ENCODE measurements at regions not wholly inside any gene's neighbourhood (a gene's known extent, or its start where the extent isn't known, plus 50 kb on each side); places are given as distances from the start of the nearest gene placed in this dataset.

DNA sequence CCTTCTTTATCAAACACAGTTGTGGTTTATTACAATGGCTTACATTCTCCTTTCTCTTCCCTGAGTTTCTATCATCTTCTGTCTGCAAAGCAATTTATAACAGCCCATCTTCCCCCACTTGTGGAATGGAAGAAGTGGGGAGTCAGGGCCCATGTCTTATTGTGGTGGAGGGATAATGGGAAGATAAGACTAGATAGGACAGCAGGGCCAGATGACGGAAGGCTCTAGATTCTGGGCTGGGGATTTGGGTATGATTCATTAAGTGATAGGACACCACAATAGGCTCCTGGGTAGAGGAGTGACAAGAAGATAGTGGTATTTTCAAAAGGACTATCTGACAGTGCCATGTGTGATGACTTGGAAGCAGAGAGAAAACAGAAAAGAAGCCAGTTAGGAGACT lies 450.6 kb downstream of the TTLL7 start:
- no peak overlapping the region for H3K27ac ChIP-seq (ENCODE audit: low read length)
- H3K9ac ChIP-seq (ENCODE audit: low read length in 2 of 2) = no peak overlapping the region
- H3K4me1 ChIP-seq (ENCODE audit: control insufficient read depth, insufficient read depth, low read length) = no peaks in the 10 kb centered on the region
- H3K36me3 ChIP-seq (ENCODE audit: control insufficient read depth in 2 of 2, insufficient read depth in 2 of 2, low read length in 2 of 2) = no peaks in the 10 kb centered on the region
- no peaks in the 10 kb centered on the region for H3K27me3 ChIP-seq (ENCODE audit: control insufficient read depth in 1 of 2, insufficient read depth in 2 of 2, low read length in 2 of 2)
- no peak overlapping the region for H3K4me3 ChIP-seq (ENCODE audit: low read length in 2 of 2)
- peaks cover 0 to 5% of the 10 kb centered on the region in 2 donors for H3K9me3 ChIP-seq (ENCODE audit: control insufficient read depth in 2 of 2, low read length in 2 of 2)

DNA sequence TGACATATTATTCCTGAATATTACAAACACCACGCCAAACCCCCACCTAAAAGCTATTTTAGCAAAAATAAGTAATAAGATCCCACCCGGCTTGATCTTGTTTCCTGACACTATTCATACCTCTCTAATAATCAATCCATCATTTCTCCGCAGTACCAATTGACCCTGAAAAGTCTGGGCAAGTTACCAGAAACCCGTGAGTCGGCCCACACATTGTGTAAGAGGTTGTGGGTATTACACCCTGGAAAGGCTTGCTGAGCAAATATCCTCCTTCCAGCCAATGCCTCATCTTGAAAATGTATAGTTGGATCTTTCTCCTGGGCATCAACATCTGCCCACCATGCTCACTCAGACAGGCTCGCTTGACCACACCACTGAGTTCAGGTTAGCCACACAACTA lies 451.0 kb downstream of the TTLL7 start:
- H3K4me1 ChIP-seq (ENCODE audit: control insufficient read depth, insufficient read depth, low read length) = no peaks in the 10 kb centered on the region
- H3K9me3 ChIP-seq (ENCODE audit: control insufficient read depth in 2 of 2, low read length in 2 of 2) = peaks cover 0 to 5% of the 10 kb centered on the region in 2 donors
- H3K27ac ChIP-seq (ENCODE audit: low read length) = no peak overlapping the region
- H3K36me3 ChIP-seq (ENCODE audit: control insufficient read depth in 2 of 2, insufficient read depth in 2 of 2, low read length in 2 of 2) = no peaks in the 10 kb centered on the region
- no peak overlapping the region for H3K4me3 ChIP-seq (ENCODE audit: low read length in 2 of 2)
- H3K9ac ChIP-seq (ENCODE audit: low read length in 2 of 2) = no peak overlapping the region
- no peaks in the 10 kb centered on the region for H3K27me3 ChIP-seq (ENCODE audit: control insufficient read depth in 1 of 2, insufficient read depth in 2 of 2, low read length in 2 of 2)

DNA sequence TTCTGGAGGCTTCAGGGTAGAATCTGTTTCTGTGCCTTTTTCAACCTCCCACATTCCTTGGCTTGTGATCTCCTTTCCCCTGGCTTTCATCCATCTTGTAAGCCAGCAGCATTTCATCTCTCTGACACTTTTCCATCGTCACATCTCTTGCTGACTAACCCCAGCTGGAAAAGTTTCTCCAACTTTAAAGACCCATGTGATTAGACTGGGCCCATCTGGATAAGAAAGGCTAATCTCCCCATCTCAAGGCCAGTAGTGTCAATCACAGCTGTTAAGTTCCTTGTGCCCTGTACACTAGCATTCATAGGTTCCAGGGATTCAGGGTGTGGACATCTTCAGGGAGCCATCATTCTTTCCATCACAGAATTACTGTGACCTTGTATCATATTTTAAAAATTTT lies 452.1 kb downstream of the TTLL7 start:
- Histone ChIP-seq H3K4me3 (ENCODE audit: low read length in 2 of 2) (peak overlapping the region in 1 of 2 donors; percentile 7), H3K9ac (ENCODE audit: low read length in 2 of 2) (no peak overlapping the region), H3K27me3 (ENCODE audit: control insufficient read depth in 1 of 2, insufficient read depth in 2 of 2, low read length in 2 of 2) (no peaks in the 10 kb centered on the region), H3K4me1 (ENCODE audit: control insufficient read depth, insufficient read depth, low read length) (no peaks in the 10 kb centered on the region), H3K9me3 (ENCODE audit: control insufficient read depth in 2 of 2, low read length in 2 of 2) (peaks cover 0 to 5% of the 10 kb centered on the region in 2 donors), H3K27ac (ENCODE audit: low read length) (no peak overlapping the region), H3K36me3 (ENCODE audit: control insufficient read depth in 2 of 2, insufficient read depth in 2 of 2, low read length in 2 of 2) (no peaks in the 10 kb centered on the region)

DNA sequence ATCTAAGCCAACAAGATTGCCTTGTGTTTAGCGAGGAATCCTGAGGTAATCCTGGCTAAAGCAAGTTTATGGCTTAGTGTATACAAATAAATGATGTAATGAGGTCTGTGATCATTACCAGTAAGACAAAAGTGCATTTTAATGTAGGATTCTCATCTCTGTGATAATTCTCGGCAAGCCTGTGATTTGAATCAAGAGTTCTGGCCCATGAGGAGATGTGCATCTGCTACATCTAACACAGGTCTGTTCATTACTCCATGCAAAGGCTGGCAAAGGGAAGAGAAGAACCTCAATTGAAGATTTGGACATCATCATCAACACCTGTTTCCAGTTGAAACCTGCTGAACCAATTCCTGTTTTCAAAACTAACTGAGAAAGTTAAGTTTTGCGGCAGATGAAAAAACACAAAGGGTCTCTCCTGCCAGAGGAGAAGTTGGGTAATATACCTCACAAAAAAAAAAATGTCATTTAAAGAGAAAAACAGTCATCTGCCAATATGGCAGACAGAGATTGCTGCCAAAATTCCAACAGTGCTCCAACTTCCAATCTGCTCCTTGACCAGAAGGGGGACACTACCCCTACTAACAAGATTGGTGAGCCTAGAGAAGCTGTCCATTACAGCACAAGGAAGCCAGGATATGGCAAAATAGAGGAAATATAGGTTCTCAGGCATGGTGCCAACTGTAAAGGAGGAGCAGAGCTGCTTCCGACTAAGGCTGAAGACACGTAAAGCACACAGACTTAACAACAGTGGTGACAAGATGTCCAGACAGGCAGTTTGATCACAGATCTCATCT lies 453.7 kb downstream of the TTLL7 start:
- Histone ChIP-seq H3K27ac (ENCODE audit: low read length) (no peak overlapping the region), H3K4me1 (ENCODE audit: control insufficient read depth, insufficient read depth, low read length) (no peaks in the 10 kb centered on the region), H3K9me3 (ENCODE audit: control insufficient read depth in 2 of 2, low read length in 2 of 2) (peaks cover 0 to 5% of the 10 kb centered on the region in 2 donors), H3K4me3 (ENCODE audit: low read length in 2 of 2) (no peak overlapping the region), H3K9ac (ENCODE audit: low read length in 2 of 2) (no peak overlapping the region), H3K36me3 (ENCODE audit: control insufficient read depth in 2 of 2, insufficient read depth in 2 of 2, low read length in 2 of 2) (no peaks in the 10 kb centered on the region), H3K27me3 (ENCODE audit: control insufficient read depth in 1 of 2, insufficient read depth in 2 of 2, low read length in 2 of 2) (no peaks in the 10 kb centered on the region)

DNA sequence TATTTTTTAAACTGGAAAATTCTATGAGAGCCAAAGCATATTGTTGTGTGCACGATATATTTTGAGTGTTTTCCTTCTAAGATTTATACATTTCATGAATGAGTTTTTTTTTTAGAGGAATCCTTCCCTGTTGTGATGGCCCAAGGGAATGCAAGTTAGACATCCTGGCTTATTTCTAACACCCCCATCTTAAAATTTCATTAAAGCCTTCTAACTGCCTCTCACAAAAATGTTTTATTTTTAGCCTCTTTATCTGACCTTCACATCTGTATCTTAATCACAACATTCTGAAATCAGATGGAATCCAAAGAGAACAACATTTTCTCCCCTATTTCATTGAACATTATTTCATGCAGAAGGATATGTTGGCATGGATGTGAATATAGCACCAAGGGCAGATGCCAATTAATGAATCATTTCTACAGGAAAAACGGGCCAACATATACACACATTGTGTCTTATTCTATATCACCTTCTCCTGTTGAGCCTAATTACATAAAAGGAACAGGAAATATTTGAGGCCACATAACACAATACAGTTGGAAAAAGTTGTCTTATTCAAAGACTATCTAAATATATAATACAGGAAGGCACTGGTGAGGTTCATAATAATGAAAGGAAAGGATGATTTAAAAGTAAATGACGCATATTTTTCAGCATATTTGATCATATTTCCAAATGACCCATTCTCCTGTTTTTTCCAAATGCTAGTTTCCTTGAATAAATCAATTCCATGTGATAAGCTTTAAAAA lies 455.5 kb downstream of the TTLL7 start:
- no peak overlapping the region for H3K4me3 ChIP-seq (ENCODE audit: low read length in 2 of 2)
- H3K4me1 ChIP-seq (ENCODE audit: control insufficient read depth, insufficient read depth, low read length) = no peaks in the 10 kb centered on the region
- H3K9ac ChIP-seq (ENCODE audit: low read length in 2 of 2) = no peak overlapping the region
- no peaks in the 10 kb centered on the region for H3K27me3 ChIP-seq (ENCODE audit: control insufficient read depth in 1 of 2, insufficient read depth in 2 of 2, low read length in 2 of 2)
- H3K27ac ChIP-seq (ENCODE audit: low read length) = no peak overlapping the region
- peaks cover 0 to 5% of the 10 kb centered on the region in 2 donors for H3K9me3 ChIP-seq (ENCODE audit: control insufficient read depth in 2 of 2, low read length in 2 of 2)
- H3K36me3 ChIP-seq (ENCODE audit: control insufficient read depth in 2 of 2, insufficient read depth in 2 of 2, low read length in 2 of 2) = no peaks in the 10 kb centered on the region

DNA sequence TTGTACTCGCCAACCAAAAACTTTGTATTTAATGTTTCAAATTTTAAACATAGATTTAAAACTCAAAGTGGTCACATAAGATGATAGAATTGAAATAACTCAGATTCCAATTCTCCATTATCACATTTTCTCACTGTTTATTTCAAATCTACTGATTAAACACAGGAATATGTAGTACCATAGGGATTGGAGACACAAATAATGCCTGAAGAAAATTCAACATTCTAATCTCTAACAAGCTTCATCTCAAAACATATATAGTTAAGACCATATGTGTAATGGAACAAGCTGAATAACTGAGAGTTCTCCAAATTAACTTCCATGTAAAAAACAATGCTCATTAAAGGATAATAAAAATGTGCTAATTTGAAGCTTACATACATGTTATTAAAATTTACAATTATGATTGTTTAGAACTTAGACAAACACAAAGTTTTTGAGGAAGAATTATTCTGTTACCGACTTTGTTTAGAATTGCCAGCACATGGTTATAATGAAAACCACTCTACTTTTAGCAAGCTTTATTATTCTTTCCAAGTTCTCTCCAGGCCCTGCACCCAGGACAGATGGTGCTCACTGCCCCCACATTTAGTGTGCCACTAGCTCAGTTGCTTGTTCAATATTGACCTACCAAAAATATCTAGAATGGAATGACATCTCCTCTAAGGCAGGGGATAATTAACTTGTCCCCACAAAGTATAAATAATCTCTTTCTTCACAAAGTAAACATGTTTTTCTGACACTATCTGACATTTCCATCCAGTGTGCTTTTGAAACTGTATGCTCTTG lies 467.2 kb downstream of the TTLL7 start:
- Histone ChIP-seq H3K9ac (ENCODE audit: low read length in 2 of 2) (no peak overlapping the region), H3K27ac (ENCODE audit: low read length) (no peak overlapping the region), H3K4me1 (ENCODE audit: control insufficient read depth, insufficient read depth, low read length) (no peaks in the 10 kb centered on the region), H3K36me3 (ENCODE audit: control insufficient read depth in 2 of 2, insufficient read depth in 2 of 2, low read length in 2 of 2) (no peaks in the 10 kb centered on the region), H3K4me3 (ENCODE audit: low read length in 2 of 2) (no peak overlapping the region), H3K9me3 (ENCODE audit: control insufficient read depth in 2 of 2, low read length in 2 of 2) (no peaks in the 10 kb centered on the region), H3K27me3 (ENCODE audit: control insufficient read depth in 1 of 2, insufficient read depth in 2 of 2, low read length in 2 of 2) (no peaks in the 10 kb centered on the region)

DNA sequence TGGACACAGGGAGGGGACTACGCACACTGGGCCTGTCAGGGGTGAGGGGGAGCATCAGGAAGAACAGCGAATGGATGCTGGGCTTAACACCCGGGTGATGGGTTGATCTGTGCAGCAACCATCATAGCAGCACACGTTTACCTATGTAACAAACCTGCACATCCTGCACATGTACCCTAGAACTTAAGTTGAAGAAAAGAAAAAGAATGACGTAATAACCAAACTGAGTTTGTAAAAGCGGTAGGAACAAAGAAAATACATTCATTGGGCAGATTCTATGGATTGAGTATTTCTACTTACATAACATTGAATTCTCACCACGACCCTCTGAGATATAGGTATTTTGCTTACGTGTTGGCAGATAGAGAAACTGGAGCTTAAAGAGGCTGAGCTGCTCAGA lies 468.4 kb downstream of the TTLL7 start:
- H3K9ac ChIP-seq (ENCODE audit: low read length in 2 of 2) = no peak overlapping the region
- no peaks in the 10 kb centered on the region for H3K27me3 ChIP-seq (ENCODE audit: control insufficient read depth in 1 of 2, insufficient read depth in 2 of 2, low read length in 2 of 2)
- no peak overlapping the region for H3K27ac ChIP-seq (ENCODE audit: low read length)
- H3K9me3 ChIP-seq (ENCODE audit: control insufficient read depth in 2 of 2, low read length in 2 of 2) = no peaks in the 10 kb centered on the region
- H3K36me3 ChIP-seq (ENCODE audit: control insufficient read depth in 2 of 2, insufficient read depth in 2 of 2, low read length in 2 of 2) = no peaks in the 10 kb centered on the region
- no peak overlapping the region for H3K4me3 ChIP-seq (ENCODE audit: low read length in 2 of 2)
- no peaks in the 10 kb centered on the region for H3K4me1 ChIP-seq (ENCODE audit: control insufficient read depth, insufficient read depth, low read length)

DNA sequence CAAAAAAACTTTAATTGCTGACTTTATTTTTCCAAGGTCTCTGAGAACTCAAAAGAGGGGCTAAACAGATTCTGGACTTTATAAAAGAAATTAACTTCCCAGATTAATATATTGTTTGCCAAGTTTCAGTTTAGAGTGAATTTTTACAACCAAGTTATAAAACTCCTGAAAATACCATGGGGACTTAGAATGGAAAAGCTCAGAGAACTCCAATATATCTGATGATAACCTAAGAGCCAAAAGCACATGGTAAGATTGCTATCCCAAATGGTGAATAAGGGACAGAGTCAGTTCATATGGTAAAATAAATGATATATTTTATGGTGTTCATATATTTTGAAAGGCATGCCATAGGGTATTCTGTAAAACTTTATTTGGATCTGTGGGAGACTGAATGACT lies 470.9 kb downstream of the TTLL7 start:
- H3K27ac ChIP-seq (ENCODE audit: low read length) = no peak overlapping the region
- H3K4me3 ChIP-seq (ENCODE audit: low read length in 2 of 2) = no peak overlapping the region
- H3K9me3 ChIP-seq (ENCODE audit: control insufficient read depth in 2 of 2, low read length in 2 of 2) = no peaks in the 10 kb centered on the region
- no peak overlapping the region for H3K9ac ChIP-seq (ENCODE audit: low read length in 2 of 2)
- H3K36me3 ChIP-seq (ENCODE audit: control insufficient read depth in 2 of 2, insufficient read depth in 2 of 2, low read length in 2 of 2) = no peaks in the 10 kb centered on the region
- no peaks in the 10 kb centered on the region for H3K4me1 ChIP-seq (ENCODE audit: control insufficient read depth, insufficient read depth, low read length)
- H3K27me3 ChIP-seq (ENCODE audit: control insufficient read depth in 1 of 2, insufficient read depth in 2 of 2, low read length in 2 of 2) = no peaks in the 10 kb centered on the region

DNA sequence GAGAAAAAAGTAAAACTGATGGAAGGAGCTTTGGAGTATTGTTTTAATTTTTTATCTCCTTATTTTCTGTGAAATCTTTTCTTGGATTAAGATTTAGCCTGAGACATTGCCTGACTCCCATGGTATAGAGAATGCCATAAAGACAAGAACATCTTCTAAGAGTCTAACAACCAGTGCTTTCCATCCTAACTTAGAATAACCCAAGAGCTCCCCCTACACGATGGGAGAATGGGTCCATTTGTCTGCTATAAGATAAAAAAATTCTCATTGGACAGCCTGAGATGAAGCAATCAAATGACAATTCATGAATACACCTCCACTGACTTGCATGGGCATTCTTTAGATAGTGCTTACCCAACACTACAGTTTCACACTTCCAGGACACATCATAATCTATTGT lies 478.1 kb downstream of the TTLL7 start:
- Histone ChIP-seq H3K27ac (ENCODE audit: low read length) (no peak overlapping the region), H3K9ac (ENCODE audit: low read length in 2 of 2) (no peak overlapping the region), H3K4me1 (ENCODE audit: control insufficient read depth, insufficient read depth, low read length) (no peaks in the 10 kb centered on the region), H3K9me3 (ENCODE audit: control insufficient read depth in 2 of 2, low read length in 2 of 2) (no peaks in the 10 kb centered on the region), H3K4me3 (ENCODE audit: low read length in 2 of 2) (no peak overlapping the region), H3K36me3 (ENCODE audit: control insufficient read depth in 2 of 2, insufficient read depth in 2 of 2, low read length in 2 of 2) (no peaks in the 10 kb centered on the region), H3K27me3 (ENCODE audit: control insufficient read depth in 1 of 2, insufficient read depth in 2 of 2, low read length in 2 of 2) (no peaks in the 10 kb centered on the region)

DNA sequence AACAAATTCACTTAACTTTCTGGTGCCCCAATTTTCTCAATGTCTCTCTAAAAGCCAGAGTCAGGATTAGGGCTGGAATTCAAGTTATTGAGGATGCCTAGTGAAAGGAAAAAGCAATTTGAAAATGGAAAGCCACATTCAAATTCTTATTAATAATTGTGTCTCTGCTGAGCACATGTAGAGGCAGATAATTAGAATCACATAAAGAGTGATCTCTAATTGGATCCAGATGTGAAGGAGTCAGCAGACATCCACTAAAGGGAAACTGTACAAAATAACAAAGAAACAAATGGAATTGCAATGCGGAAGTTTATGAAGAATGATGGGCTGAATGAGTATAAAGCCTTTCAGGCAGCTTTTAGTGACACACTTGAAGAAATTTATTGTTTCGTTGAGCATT lies 482.6 kb downstream of the TTLL7 start:
- Histone ChIP-seq H3K4me3 (ENCODE audit: low read length in 2 of 2) (no peak overlapping the region), H3K9me3 (ENCODE audit: control insufficient read depth in 2 of 2, low read length in 2 of 2) (no peaks in the 10 kb centered on the region), H3K9ac (ENCODE audit: low read length in 2 of 2) (no peak overlapping the region), H3K36me3 (ENCODE audit: control insufficient read depth in 2 of 2, insufficient read depth in 2 of 2, low read length in 2 of 2) (no peaks in the 10 kb centered on the region), H3K27me3 (ENCODE audit: control insufficient read depth in 1 of 2, insufficient read depth in 2 of 2, low read length in 2 of 2) (no peaks in the 10 kb centered on the region), H3K27ac (ENCODE audit: low read length) (no peak overlapping the region), H3K4me1 (ENCODE audit: control insufficient read depth, insufficient read depth, low read length) (no peaks in the 10 kb centered on the region)

Data from stomach smooth muscle (tissue), 2 donors.